Activated naive CD4-positive, alpha-beta T cell treated with anti-CD3 and anti-CD28 coated beads for 36 hours (primary cell): ENCODE measurements at regions not wholly inside any gene's neighbourhood (a gene's known extent, or its start where the extent isn't known, plus 50 kb on each side); places are given as distances from the start of the nearest gene placed in this dataset.

ENCODE experiments used
- CTCF ChIA-PET: fragments of 350-600 bp; sonication (Branson Sonifier 250); formaldehyde crosslinking; loops from one replicate; lab custom pipeline; 2021; ENCODE audit warnings: antibody characterized with exemption; lab: Charles Lee
- DNase-seq: peaks from one replicate; pipeline ENCODE4 v3.0.0-alpha.2; 2020
- H3K27ac Mint-ChIP-seq: one replicate; pipeline ENCODE4 v1.8.0; 2021; ENCODE audit warnings: mild to moderate bottlenecking, mixed read lengths
- H3K27me3 Mint-ChIP-seq: one replicate; pipeline ENCODE4 v1.8.0; 2021; ENCODE audit warnings: low read depth, mixed read lengths
- H3K36me3 Mint-ChIP-seq: one replicate; pipeline ENCODE4 v1.8.0; 2021; ENCODE audit warnings: low read depth, mixed read lengths
- H3K4me1 Mint-ChIP-seq: one replicate; pipeline ENCODE4 v1.8.0; 2021; ENCODE audit warnings: low read depth, mixed read lengths
- H3K4me3 Mint-ChIP-seq: one replicate; pipeline ENCODE4 v1.8.0; 2021; ENCODE audit warnings: mild to moderate bottlenecking, moderate library complexity, mixed read lengths
- H3K9me3 Mint-ChIP-seq: one replicate; pipeline ENCODE4 v1.8.0; 2021; ENCODE audit warnings: mixed read lengths
- intact Hi-C: fragments of 100-400 bp; cut with micrococcal nuclease; formaldehyde crosslinking; loops from one replicate; pipeline ENCODE4 v1.15.1; 2023

- no peaks in the 10 kb centered on the region for H3K9me3 Mint-ChIP-seq
- H3K36me3 Mint-ChIP-seq, result no peaks in the 10 kb centered on the region
- H3K4me1 Mint-ChIP-seq, result no peaks in the 10 kb centered on the region
- intact Hi-C loops, result no loop called here
- H3K27ac Mint-ChIP-seq, result no peak overlapping the region
- CTCF ChIA-PET, result no interaction called here
- DNase-seq, result no peak
- H3K27me3 Mint-ChIP-seq, result peaks cover 23% of the 10 kb centered on the region
- H3K4me3 Mint-ChIP-seq, result no peak overlapping the region
These were observed 421.4 kb upstream of the DAB2 start for GRCh38 chr5:39846144-39846543.

- Mint-ChIP-seq H3K27me3 (peaks cover 12% of the 10 kb centered on the region), H3K36me3 (no peaks in the 10 kb centered on the region)
- CTCF ChIA-PET, result no interaction called here
These were observed 419.0 kb upstream of the DAB2 start for GRCh38 chr5:39843767-39844166.

GRCh38 chr5:39835371-39835770 lies 410.6 kb upstream of the DAB2 start:
- H3K36me3 Mint-ChIP-seq, result no peaks in the 10 kb centered on the region
- H3K9me3 Mint-ChIP-seq, result peaks cover 5% of the 10 kb centered on the region
- peaks cover 4% of the 10 kb centered on the region for H3K27me3 Mint-ChIP-seq
- H3K27ac Mint-ChIP-seq, result no peak overlapping the region
- DNase-seq, result no peak
- intact Hi-C loops, result no loop called here
- H3K4me3 Mint-ChIP-seq, result no peak overlapping the region
- H3K4me1 Mint-ChIP-seq, result no peaks in the 10 kb centered on the region
- CTCF ChIA-PET, result no interaction called here

More at GRCh38 chr5:39843767-39844166, 419.0 kb upstream of the DAB2 start:
- Mint-ChIP-seq H3K4me1 (no peaks in the 10 kb centered on the region), H3K27ac (no peak overlapping the region), H3K9me3 (peaks cover 5% of the 10 kb centered on the region), H3K4me3 (no peak overlapping the region)
- intact Hi-C loops, result no loop called here
- no peak for DNase-seq

GRCh38 chr5:39829441-39829840 lies 404.7 kb upstream of the DAB2 start:
- Mint-ChIP-seq H3K27me3 (peaks cover 1% of the 10 kb centered on the region), H3K4me1 (no peaks in the 10 kb centered on the region), H3K4me3 (no peak overlapping the region), H3K9me3 (no peaks in the 10 kb centered on the region), H3K36me3 (no peaks in the 10 kb centered on the region), H3K27ac (no peak overlapping the region)
- CTCF ChIA-PET, result no interaction called here
- DNase-seq, result no peak
- intact Hi-C loops, result no loop called here

- no peak overlapping the region for H3K27ac Mint-ChIP-seq
- intact Hi-C loops, result no loop called here
- CTCF ChIA-PET, result interaction anchor here (0.6 kb wide), 1 partner anchor 909 kb away, joined by 3 read pairs; no protein-coding TSS in a partner anchor
- no peaks in the 10 kb centered on the region for H3K27me3 Mint-ChIP-seq
- no peaks in the 10 kb centered on the region for H3K9me3 Mint-ChIP-seq
- no peak for DNase-seq
- no peaks in the 10 kb centered on the region for H3K4me1 Mint-ChIP-seq
- H3K4me3 Mint-ChIP-seq, result no peak overlapping the region
- no peaks in the 10 kb centered on the region for H3K36me3 Mint-ChIP-seq
These were observed 401.3 kb upstream of the DAB2 start for GRCh38 chr5:39826051-39826450.

GRCh38 chr5:39825301-39825700 lies 400.5 kb upstream of the DAB2 start:
- Mint-ChIP-seq H3K27me3 (no peaks in the 10 kb centered on the region), H3K4me1 (no peaks in the 10 kb centered on the region), H3K4me3 (no peak overlapping the region), H3K27ac (no peak overlapping the region), H3K9me3 (no peaks in the 10 kb centered on the region), H3K36me3 (no peaks in the 10 kb centered on the region)
- CTCF ChIA-PET, result no interaction called here
- DNase-seq, result no peak
- intact Hi-C loops, result no loop called here

- intact Hi-C loops, result no loop called here
- no peak for DNase-seq
- Mint-ChIP-seq H3K36me3 (no peaks in the 10 kb centered on the region), H3K27ac (no peak overlapping the region), H3K27me3 (peaks cover 6% of the 10 kb centered on the region), H3K4me1 (no peaks in the 10 kb centered on the region), H3K9me3 (no peaks in the 10 kb centered on the region), H3K4me3 (no peak overlapping the region)
- CTCF ChIA-PET, result no interaction called here
These were observed 397.2 kb upstream of the DAB2 start for GRCh38 chr5:39822020-39822419.

GRCh38 chr5:39816866-39817265 lies 392.1 kb upstream of the DAB2 start:
- CTCF ChIA-PET, result no interaction called here
- H3K27ac Mint-ChIP-seq, result no peak overlapping the region
- H3K9me3 Mint-ChIP-seq, result no peaks in the 10 kb centered on the region
- no peak for DNase-seq
- intact Hi-C loops, result no loop called here
- no peak overlapping the region for H3K4me3 Mint-ChIP-seq
- no peaks in the 10 kb centered on the region for H3K4me1 Mint-ChIP-seq
- H3K27me3 Mint-ChIP-seq, result peaks cover 22% of the 10 kb centered on the region
- no peaks in the 10 kb centered on the region for H3K36me3 Mint-ChIP-seq

GRCh38 chr5:39816156-39816845 lies 391.5 kb upstream of the DAB2 start:
- Mint-ChIP-seq H3K27me3 (peaks cover 22% of the 10 kb centered on the region), H3K4me1 (no peaks in the 10 kb centered on the region), H3K4me3 (no peak overlapping the region), H3K9me3 (no peaks in the 10 kb centered on the region), H3K36me3 (no peaks in the 10 kb centered on the region), H3K27ac (no peak overlapping the region)
- CTCF ChIA-PET, result no interaction called here
- intact Hi-C loops, result no loop called here
- DNase-seq, result no peak

GRCh38 chr5:39815711-39816110 lies 390.9 kb upstream of the DAB2 start:
- H3K4me1 Mint-ChIP-seq, result no peaks in the 10 kb centered on the region
- H3K27ac Mint-ChIP-seq, result no peak overlapping the region
- no peaks in the 10 kb centered on the region for H3K36me3 Mint-ChIP-seq
- CTCF ChIA-PET, result no interaction called here
- H3K9me3 Mint-ChIP-seq, result no peaks in the 10 kb centered on the region
- peaks cover 22% of the 10 kb centered on the region for H3K27me3 Mint-ChIP-seq
- H3K4me3 Mint-ChIP-seq, result no peak overlapping the region
- DNase-seq, result no peak
- intact Hi-C loops, result no loop called here

GRCh38 chr5:39811381-39811780 lies 386.6 kb upstream of the DAB2 start:
- Mint-ChIP-seq H3K36me3 (no peaks in the 10 kb centered on the region), H3K9me3 (no peaks in the 10 kb centered on the region), H3K4me3 (no peak overlapping the region), H3K27ac (no peak overlapping the region), H3K4me1 (no peaks in the 10 kb centered on the region), H3K27me3 (peaks cover 20% of the 10 kb centered on the region)
- CTCF ChIA-PET, result no interaction called here
- no peak for DNase-seq
- intact Hi-C loops, result no loop called here

GRCh38 chr5:39808656-39809055 lies 383.9 kb upstream of the DAB2 start:
- H3K9me3 Mint-ChIP-seq, result no peaks in the 10 kb centered on the region
- CTCF ChIA-PET, result no interaction called here
- intact Hi-C loops, result no loop called here
- H3K36me3 Mint-ChIP-seq, result no peaks in the 10 kb centered on the region
- H3K4me3 Mint-ChIP-seq, result no peak overlapping the region
- DNase-seq, result no peak
- H3K27me3 Mint-ChIP-seq, result peaks cover 11% of the 10 kb centered on the region
- H3K4me1 Mint-ChIP-seq, result no peaks in the 10 kb centered on the region
- no peak overlapping the region for H3K27ac Mint-ChIP-seq

- no peak overlapping the region for H3K4me3 Mint-ChIP-seq
- H3K9me3 Mint-ChIP-seq, result no peaks in the 10 kb centered on the region
- no peaks in the 10 kb centered on the region for H3K36me3 Mint-ChIP-seq
- H3K4me1 Mint-ChIP-seq, result no peaks in the 10 kb centered on the region
- CTCF ChIA-PET, result no interaction called here
- H3K27ac Mint-ChIP-seq, result no peak overlapping the region
- intact Hi-C loops, result no loop called here
- DNase-seq, result no peak
- H3K27me3 Mint-ChIP-seq, result peaks cover under 1% of the 10 kb centered on the region
These were observed 376.5 kb upstream of the DAB2 start for GRCh38 chr5:39801306-39801705.
